ENCODE measurements at regions not wholly inside any gene's neighbourhood (a gene's known extent, or its start where the extent isn't known, plus 50 kb on each side); places are given as distances from the start of the nearest gene placed in this dataset.

- TF ChIP-seq EZH2 (IDR thresholded peaks at IDR 0.05; ENCODE audit: insufficient read depth, poor library complexity, severe bottlenecking) (no peak), EZH2phosphoT487 (IDR thresholded peaks at IDR 0.05; ENCODE audit: insufficient read depth, low read depth) (no peak)
These were observed 296.9 kb downstream of the BRD1 start for GRCh38 chr22:49530671-49531367.
